GM21390 (cell line): ENCODE measurements at regions not wholly inside any gene's neighbourhood (a gene's known extent, or its start where the extent isn't known, plus 50 kb on each side); places are given as distances from the start of the nearest gene placed in this dataset.
"Not testable (repeated sequence)": the region's sequence is repeated elsewhere in the genome, so short reads cannot be mapped to it uniquely, and the experiment has no call there.

Experiments used
- ATAC-seq: cut with Tn5 transposase; IDR thresholded peaks from one replicate; pipeline ENCODE4 v1.9.1; 2021; ENCODE audit not compliant: unreplicated experiment

DNA sequence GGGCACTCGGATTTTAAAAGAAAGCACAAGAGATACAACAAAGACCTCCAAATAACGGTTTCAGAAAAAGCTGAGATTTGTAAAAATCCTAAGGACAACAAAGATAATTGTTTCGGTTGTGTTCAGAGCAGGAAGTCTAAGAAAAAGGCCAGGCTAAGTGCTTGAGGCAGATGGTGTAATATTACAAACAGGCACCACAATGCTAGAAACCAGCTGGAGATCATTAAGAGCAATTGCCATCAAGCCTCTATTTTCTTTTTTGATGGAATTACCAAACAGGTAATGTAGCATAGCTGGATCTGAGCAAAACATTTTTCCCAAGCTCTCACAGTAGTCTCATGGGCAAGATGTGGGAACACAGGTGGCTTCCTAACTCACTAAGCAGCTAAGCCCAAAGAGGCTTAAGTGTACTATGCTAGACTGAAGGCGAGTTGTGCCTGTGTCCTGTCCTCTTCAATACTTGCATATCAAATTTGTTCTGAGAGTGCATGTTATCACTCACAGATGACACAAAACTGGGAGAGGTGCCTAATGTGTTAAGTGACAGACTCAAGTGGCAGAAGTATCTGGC is 161.6 kb downstream of the GLUL start:
- ATAC-seq, result no peak

- no peak for ATAC-seq
Measured at GRCh38 chr1:182229451-182229850, 162.1 kb downstream of the GLUL start.

GRCh38 chr1:182227864-182228547 is 163.6 kb downstream of the GLUL start:
- ATAC-seq, result no peak

DNA sequence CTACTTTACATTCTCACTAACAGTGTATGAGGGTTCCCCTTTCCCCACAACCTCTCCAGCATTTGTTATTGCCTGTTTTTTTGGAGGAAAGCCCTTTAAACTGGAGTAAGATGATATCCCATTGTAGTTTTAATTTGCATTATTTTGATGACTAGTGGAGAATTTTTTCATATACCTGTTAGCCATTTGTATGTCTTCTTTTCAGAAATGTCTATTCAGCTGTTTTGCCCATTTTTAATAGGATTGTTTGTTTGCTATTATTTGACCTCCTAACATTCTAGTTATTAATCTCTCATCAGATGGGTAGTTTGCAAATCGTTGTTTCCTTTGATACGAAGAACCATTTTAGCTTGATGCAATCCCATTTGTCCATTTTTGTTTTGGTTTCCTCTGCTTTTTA is 165.0 kb downstream of the GLUL start:
- ATAC-seq, result no peak

DNA sequence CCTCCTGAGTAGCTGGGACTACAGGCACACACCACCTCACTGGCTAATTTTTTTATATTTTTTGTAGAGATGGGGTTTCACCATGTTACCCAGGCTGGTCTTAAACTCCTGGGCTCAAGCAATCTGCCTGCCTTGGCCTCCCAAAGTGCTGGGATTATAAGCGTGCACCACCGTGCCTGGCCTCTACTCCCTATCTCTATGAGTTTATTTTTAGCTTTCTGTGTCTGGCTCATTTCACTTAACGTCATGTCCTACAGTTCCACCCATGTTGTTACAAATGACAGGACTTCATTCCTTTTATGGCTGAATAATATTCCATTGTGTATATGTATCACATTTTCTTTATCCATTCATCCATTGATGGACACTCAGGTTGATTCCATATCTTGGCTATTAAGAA is 164.2 kb upstream of the ZNF648 start:
- not testable (repeated sequence) for ATAC-seq

DNA sequence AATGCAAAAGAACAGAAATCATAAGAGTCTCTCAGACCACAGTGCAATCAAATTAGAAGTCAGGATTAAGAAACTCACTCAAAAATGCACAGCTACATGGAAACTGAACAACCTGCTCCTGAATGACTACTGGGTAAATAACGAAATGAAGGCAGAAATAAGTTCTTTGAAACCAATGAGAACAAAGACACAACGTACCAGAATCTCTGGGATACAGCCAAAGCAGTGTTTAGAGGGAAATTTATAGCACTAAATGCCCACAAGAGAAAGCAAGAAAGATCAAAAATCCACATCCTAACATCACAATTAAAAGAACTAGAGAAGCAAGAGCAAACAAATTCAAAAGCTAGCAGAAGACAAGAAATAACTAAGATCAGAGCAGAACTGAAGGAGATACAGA is 160.5 kb upstream of the ZNF648 start:
- not testable (repeated sequence) for ATAC-seq

- not testable (repeated sequence) for ATAC-seq
Measured at GRCh38 chr1:182221367-182221766, 159.9 kb upstream of the ZNF648 start.

GRCh38 chr1:182217967-182218366 is 156.5 kb upstream of the ZNF648 start:
- ATAC-seq, result no peak

GRCh38 chr1:182217071-182217470 is 155.6 kb upstream of the ZNF648 start:
- no peak for ATAC-seq

DNA sequence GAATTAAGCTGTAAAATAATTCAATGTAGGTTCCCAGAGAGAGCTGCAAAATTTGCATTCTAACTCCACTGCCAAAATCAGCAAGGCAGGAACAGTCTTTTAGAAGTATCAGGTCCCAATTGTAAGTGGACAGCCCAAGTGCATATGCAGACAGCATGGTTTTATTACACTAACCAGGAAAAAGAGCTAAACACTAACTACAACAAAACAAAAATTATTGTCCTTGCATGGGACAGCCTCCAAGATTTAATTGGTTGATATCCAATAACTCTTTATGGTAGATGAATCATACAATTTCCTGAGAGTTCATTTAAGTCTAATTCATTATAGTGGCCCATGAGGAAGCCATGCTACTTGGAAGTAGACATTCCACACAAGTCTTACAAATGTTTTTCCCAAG is 154.3 kb upstream of the ZNF648 start:
- no peak for ATAC-seq

GRCh38 chr1:182213163-182213562 is 151.7 kb upstream of the ZNF648 start:
- ATAC-seq, result no peak

DNA sequence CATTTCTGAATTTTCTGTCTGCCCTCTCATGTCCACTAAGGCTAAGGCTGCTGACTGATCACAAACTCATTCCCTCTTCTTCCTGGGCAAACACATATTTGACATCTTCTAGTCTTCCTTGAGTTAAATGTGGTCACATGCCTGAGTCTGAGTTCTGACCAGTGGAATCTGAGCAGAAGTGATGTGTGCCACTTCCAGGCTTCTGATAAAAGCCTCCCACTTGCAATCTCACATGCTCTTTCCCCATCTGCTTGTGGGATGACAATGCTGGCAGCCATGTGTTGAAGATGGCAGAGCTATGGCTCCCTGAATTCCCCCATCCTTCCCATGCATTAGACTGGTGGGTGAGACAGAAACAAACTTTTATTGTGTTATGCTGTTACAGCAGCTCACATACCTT is 149.9 kb upstream of the ZNF648 start:
- no peak for ATAC-seq

- no peak for ATAC-seq
Measured at GRCh38 chr1:182210417-182210816, 148.9 kb upstream of the ZNF648 start.

GRCh38 chr1:182207300-182207699 is 145.8 kb upstream of the ZNF648 start:
- no peak for ATAC-seq

DNA sequence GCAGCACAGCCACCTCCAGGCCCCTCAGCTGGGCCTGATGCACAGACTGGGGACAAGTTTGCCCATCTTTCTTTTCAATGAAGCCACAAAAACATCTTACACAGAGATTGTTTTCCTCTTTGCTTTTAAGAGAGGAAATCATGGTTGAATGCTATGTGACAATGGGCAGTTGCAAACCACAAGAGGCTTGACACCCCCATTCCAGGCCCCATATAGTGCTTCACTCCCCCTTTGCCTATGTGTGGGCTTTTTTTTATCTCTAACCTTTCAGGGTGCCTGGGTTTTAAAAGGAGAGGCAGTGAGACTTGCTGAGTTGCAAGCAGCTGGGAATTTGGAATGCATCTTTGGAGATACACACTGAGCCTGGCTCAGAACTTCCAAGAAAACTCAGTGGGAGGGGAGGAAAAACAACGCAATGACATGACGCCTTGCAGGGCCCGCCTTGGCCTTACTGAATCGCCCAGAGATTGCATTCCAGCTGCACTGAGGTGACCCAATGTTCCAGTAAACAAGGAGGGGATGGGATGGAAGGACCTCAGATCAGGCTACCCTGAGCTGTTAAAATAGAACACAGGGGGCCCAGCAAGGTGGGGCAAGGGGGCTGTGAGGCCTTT is 145.2 kb upstream of the ZNF648 start:
- ATAC-seq, result no peak

- ATAC-seq, result no peak
Measured at GRCh38 chr1:182205351-182206022, 144.0 kb upstream of the ZNF648 start.

DNA sequence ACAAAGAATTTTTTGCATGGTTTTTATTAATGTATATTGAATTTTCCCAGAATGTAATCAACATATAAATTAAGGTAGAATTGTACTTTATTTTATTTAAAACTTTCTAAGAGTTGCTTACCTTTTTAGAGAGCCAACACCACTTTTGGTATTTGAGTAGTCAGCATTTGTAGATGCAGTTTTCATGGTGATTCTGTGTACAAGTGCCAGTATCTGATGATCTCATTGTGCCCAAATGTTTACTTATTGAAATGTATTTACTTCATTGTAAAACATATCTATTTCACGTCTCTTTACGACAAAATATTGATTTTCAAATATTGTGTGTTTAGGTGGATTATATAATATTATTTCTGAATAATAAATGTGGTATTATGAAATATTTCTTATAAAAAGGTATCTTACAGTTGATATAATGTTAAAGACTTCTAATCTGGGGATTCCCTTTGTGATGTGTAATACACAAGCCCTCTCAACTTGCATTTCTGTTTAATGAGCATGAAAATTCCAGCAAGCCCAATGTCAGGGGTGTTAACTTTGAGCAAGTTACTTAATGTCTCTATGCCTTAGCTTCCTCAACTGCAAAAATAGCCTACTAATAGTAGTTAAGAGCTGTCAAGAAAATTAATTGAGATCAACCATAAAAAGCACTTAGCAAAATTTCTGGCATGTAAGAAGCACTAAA is 141.8 kb upstream of the ZNF648 start:
- no peak for ATAC-seq

- ATAC-seq, result not testable (repeated sequence)
Measured at GRCh38 chr1:182201490-182201889, 140.0 kb upstream of the ZNF648 start.

DNA sequence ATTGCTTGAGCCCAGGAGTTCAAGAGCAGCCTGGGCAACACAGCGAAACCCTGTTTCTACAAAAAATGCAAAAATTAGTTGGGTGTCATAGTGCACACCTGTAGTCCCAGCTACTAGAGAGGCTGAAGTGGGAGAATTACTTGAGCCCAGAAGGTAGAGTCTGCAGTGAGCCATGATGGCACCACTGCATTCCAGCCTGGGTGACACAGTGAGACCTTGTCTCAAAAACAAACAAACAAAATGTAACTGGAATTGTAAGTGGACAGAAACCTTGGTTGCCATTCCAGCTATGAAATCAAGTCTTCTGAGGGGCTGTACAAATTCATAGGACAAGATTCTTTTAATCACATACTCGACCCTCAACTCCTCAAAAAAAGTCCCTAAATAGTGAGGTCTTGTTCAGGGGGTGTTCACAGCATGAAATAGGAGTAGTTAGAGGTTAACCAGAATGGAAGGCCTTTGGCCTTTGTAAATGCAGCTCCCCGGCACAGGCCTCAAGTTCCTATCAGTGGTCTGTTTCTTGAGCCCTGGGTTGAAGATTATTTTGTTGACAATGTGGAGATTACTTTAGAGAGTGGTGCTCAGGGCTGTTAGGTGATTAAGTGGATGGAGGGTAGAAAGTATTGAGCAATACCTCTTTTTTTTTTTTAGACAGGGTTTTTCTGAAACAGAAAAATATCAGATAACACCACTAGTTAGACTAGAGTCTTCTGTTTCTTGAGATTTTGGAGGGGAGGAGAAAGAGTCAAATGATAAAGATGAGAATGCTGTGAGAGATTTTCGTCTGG is 138.7 kb upstream of the ZNF648 start:
- no peak for ATAC-seq

GRCh38 chr1:182198006-182198605 is 136.6 kb upstream of the ZNF648 start:
- no peak for ATAC-seq
